ENCODE measurements at regions not wholly inside any gene's neighbourhood (a gene's known extent, or its start where the extent isn't known, plus 50 kb on each side); places are given as distances from the start of the nearest gene placed in this dataset.

GRCh38 chr13:57918913-57919312, 287.4 kb downstream of the PCDH17 start:
- H2AFZ ChIP-seq (ENCODE audit: low read depth, low read length): no peak overlapping the region

GRCh38 chr13:57925250-57925649, 293.7 kb downstream of the PCDH17 start:
- H3K9me3 ChIP-seq (ENCODE audit: low read length): no peaks in the 10 kb centered on the region
- no peak overlapping the region for H3K27ac ChIP-seq (ENCODE audit: low read length)
- H3K4me2 ChIP-seq (ENCODE audit: low read length): no peak overlapping the region
- no peaks in the 10 kb centered on the region for H3K27me3 ChIP-seq (ENCODE audit: insufficient read depth, low read depth, low read length)
- no peaks in the 10 kb centered on the region for H3K79me2 ChIP-seq (replicated peaks; ENCODE audit: insufficient read depth, low read length)
- no peak overlapping the region for H3K4me3 ChIP-seq (ENCODE audit: low read length)
- no peak overlapping the region for H3K9ac ChIP-seq (ENCODE audit: low read length)
- TF ChIP-seq SMC3 (conservative IDR thresholded peaks at IDR 0.05; ENCODE audit: poor library complexity) (peak; percentile 51), CTCF (IDR thresholded peaks at IDR 0.05; ENCODE audit: poor library complexity, severe bottlenecking) (peak; percentile 51), RAD21 (conservative IDR thresholded peaks at IDR 0.05) (peak; percentile 54), TAF1 (IDR thresholded peaks at IDR 0.05; ENCODE audit: low read depth) (no peak)
- H2AFZ ChIP-seq (ENCODE audit: low read depth, low read length): no peak overlapping the region
- H3K36me3 ChIP-seq (ENCODE audit: insufficient read depth, low read length): no peaks in the 10 kb centered on the region
- no peaks in the 10 kb centered on the region for H3K9me2 ChIP-seq (ENCODE audit: insufficient read depth, low read length)
- H4K20me1 ChIP-seq (ENCODE audit: insufficient read depth): no peaks in the 10 kb centered on the region
- peaks cover 4% of the 10 kb centered on the region for H3F3A ChIP-seq (ENCODE audit: insufficient read depth, low read length, poor library complexity, severe bottlenecking)

More at GRCh38 chr13:57918913-57919312, 287.4 kb downstream of the PCDH17 start:
- Histone ChIP-seq H3K9me3 (ENCODE audit: low read length) (no peaks in the 10 kb centered on the region), H3F3A (ENCODE audit: insufficient read depth, low read length, poor library complexity, severe bottlenecking) (peaks cover 4% of the 10 kb centered on the region), H3K9me2 (ENCODE audit: insufficient read depth, low read length) (no peaks in the 10 kb centered on the region), H3K27me3 (ENCODE audit: insufficient read depth, low read depth, low read length) (no peaks in the 10 kb centered on the region), H3K4me2 (ENCODE audit: low read length) (no peak overlapping the region), H3K4me3 (ENCODE audit: low read length) (no peak overlapping the region), H3K36me3 (ENCODE audit: insufficient read depth, low read length) (no peaks in the 10 kb centered on the region), H3K9ac (ENCODE audit: low read length) (no peak overlapping the region), H3K27ac (ENCODE audit: low read length) (no peak overlapping the region), H4K20me1 (ENCODE audit: insufficient read depth) (no peaks in the 10 kb centered on the region), H3K79me2 (replicated peaks; ENCODE audit: insufficient read depth, low read length) (no peaks in the 10 kb centered on the region)
- TF ChIP-seq CTCF (IDR thresholded peaks at IDR 0.05; ENCODE audit: poor library complexity, severe bottlenecking): no peak
- TF ChIP-seq POLR2AphosphoS5 (IDR thresholded peaks at IDR 0.05): no peak
- TF ChIP-seq EZH2 (IDR thresholded peaks at IDR 0.05; ENCODE audit: borderline replicate concordance, insufficient read depth, low read length, poor library complexity, severe bottlenecking): no peak
- TF ChIP-seq EP300 (conservative IDR thresholded peaks at IDR 0.05; ENCODE audit: poor library complexity, severe bottlenecking): no peak
- no peak for TF ChIP-seq SMC3 (conservative IDR thresholded peaks at IDR 0.05; ENCODE audit: poor library complexity)
- TF ChIP-seq MXI1 (conservative IDR thresholded peaks at IDR 0.05; ENCODE audit: poor library complexity, severe bottlenecking): no peak

- Histone ChIP-seq H3K4me3 (ENCODE audit: low read length) (no peak overlapping the region), H3K9me3 (ENCODE audit: low read length) (no peaks in the 10 kb centered on the region), H3K9me2 (ENCODE audit: insufficient read depth, low read length) (no peaks in the 10 kb centered on the region), H3K9ac (ENCODE audit: low read length) (no peak overlapping the region), H3F3A (ENCODE audit: insufficient read depth, low read length, poor library complexity, severe bottlenecking) (no peaks in the 10 kb centered on the region), H3K4me2 (ENCODE audit: low read length) (no peak overlapping the region), H4K20me1 (ENCODE audit: insufficient read depth) (no peaks in the 10 kb centered on the region), H3K36me3 (ENCODE audit: insufficient read depth, low read length) (no peaks in the 10 kb centered on the region), H3K79me2 (replicated peaks; ENCODE audit: insufficient read depth, low read length) (no peaks in the 10 kb centered on the region), H3K27me3 (ENCODE audit: insufficient read depth, low read depth, low read length) (no peaks in the 10 kb centered on the region), H3K27ac (ENCODE audit: low read length) (no peak overlapping the region), H2AFZ (ENCODE audit: low read depth, low read length) (no peak overlapping the region)
- TF ChIP-seq EZH2 (IDR thresholded peaks at IDR 0.05; ENCODE audit: borderline replicate concordance, insufficient read depth, low read length, poor library complexity, severe bottlenecking) (no peak), TAF1 (IDR thresholded peaks at IDR 0.05; ENCODE audit: low read depth) (no peak), POLR2AphosphoS5 (IDR thresholded peaks at IDR 0.05) (peak; percentile 15)
Measured at GRCh38 chr13:57925751-57926150, 294.2 kb downstream of the PCDH17 start.
